ENCODE measurements at regions not wholly inside any gene's neighbourhood (a gene's known extent, or its start where the extent isn't known, plus 50 kb on each side); places are given as distances from the start of the nearest gene placed in this dataset.

DNA sequence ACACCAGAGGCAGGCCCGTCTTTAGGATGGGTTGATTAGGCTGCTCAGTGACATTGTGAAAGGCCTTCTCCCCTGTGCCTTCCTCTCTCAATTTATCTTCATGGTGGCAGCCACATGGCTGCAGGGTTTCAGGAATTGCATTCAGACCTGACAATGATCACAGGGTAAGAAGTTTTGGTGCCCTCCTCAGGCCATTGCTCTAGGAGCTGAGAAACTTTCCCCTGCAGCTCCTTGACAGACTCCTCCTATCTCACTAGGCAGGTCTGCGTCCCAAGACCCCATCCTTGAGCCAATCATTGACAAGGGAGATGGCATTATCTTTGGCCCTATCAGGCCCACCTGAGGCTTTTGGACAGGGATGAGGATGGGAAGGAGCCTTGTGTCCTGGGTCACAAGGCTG lies 57.4 kb upstream of the ANO4 start:
- H3K36me3 Mint-ChIP-seq = no peaks in the 10 kb centered on the region
- no peak for DNase-seq
- no peak overlapping the region for H2AFZ ChIP-seq (ENCODE audit: insufficient read depth, low read depth, low read length, poor library complexity, severe bottlenecking)
- WGBS (ENCODE audit: insufficient coverage) = no CpG with 5 or more reads among the region's 2 CpGs
- H3K27ac Mint-ChIP-seq = no peak overlapping the region
- no peaks in the 10 kb centered on the region for H3K79me2 ChIP-seq (ENCODE audit: insufficient read depth, low read length)
- TF ChIP-seq, protein P1, sequence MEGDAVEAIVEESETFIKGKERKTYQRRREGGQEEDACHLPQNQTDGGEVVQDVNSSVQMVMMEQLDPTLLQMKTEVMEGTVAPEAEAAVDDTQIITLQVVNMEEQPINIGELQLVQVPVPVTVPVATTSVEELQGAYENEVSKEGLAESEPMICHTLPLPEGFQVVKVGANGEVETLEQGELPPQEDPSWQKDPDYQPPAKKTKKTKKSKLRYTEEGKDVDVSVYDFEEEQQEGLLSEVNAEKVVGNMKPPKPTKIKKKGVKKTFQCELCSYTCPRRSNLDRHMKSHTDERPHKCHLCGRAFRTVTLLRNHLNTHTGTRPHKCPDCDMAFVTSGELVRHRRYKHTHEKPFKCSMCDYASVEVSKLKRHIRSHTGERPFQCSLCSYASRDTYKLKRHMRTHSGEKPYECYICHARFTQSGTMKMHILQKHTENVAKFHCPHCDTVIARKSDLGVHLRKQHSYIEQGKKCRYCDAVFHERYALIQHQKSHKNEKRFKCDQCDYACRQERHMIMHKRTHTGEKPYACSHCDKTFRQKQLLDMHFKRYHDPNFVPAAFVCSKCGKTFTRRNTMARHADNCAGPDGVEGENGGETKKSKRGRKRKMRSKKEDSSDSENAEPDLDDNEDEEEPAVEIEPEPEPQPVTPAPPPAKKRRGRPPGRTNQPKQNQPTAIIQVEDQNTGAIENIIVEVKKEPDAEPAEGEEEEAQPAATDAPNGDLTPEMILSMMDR (IDR thresholded peaks at IDR 0.05) = no peak
- no peak overlapping the region for H3K4me3 ChIP-seq (replicated peaks in 1 of 3; ENCODE audit: low read depth in 2 of 3, low read length in 3 of 3)
- no peaks in the 10 kb centered on the region for H3K9me3 Mint-ChIP-seq
- H3K27me3 Mint-ChIP-seq (ENCODE audit: low read depth in 3 of 3) = peaks cover 0 to 19% (median 6%) of the 10 kb centered on the region in 3 donors
- no peaks in the 10 kb centered on the region for H3K9me3 ChIP-seq (replicated peaks in 1 of 2; ENCODE audit: control insufficient read depth in 1 of 2, insufficient read depth in 1 of 2, low read length in 2 of 2)
- no peaks in the 10 kb centered on the region for H3K4me1 ChIP-seq (ENCODE audit: control insufficient read depth in 1 of 2, insufficient read depth in 2 of 2, low read length in 2 of 2)
- no peak overlapping the region for H3K27ac ChIP-seq (ENCODE audit: low read depth in 1 of 2, low read length in 2 of 2)
- H4K20me1 ChIP-seq (ENCODE audit: insufficient read depth, low read length) = no peaks in the 10 kb centered on the region
- intact Hi-C loops (cut with micrococcal nuclease) = no loop called here
- H3K4me3 Mint-ChIP-seq = no peak overlapping the region
- no peaks in the 10 kb centered on the region for H3K36me3 ChIP-seq (replicated peaks in 1 of 2; ENCODE audit: control insufficient read depth in 1 of 2, insufficient read depth in 2 of 2, low read length in 2 of 2)
- H3K4me2 ChIP-seq (replicated peaks; ENCODE audit: extremely low read depth, low read length, poor library complexity, severe bottlenecking) = no peak overlapping the region
- no peaks in the 10 kb centered on the region for H3K27me3 ChIP-seq (ENCODE audit: control insufficient read depth in 2 of 2, insufficient read depth in 2 of 2, low read length in 2 of 2)
- no peaks in the 10 kb centered on the region for H3K4me1 Mint-ChIP-seq
- no peak overlapping the region for H3K9ac ChIP-seq (ENCODE audit: insufficient read depth, low read length, poor library complexity, severe bottlenecking)

DNA sequence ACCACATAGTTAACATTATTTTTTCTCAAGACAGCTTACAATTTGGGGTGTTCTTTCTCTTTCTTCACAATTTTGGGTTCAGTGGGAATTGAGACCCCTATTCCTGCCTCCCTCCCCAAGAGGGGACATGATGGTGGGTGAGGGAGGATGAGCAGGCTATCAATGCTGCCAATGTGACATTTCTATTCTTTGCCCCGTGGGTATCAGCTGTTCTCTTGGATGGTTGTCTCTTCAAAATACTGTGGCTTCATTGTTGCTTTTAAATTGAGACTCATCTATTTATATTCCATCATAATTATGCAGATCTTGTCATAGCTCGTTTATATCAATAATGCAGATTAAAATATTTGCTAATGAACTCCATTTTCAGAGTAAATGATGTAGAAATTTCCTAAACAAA lies 56.5 kb upstream of the ANO4 start:
- no peak overlapping the region for H2AFZ ChIP-seq (ENCODE audit: insufficient read depth, low read depth, low read length, poor library complexity, severe bottlenecking)
- H4K20me1 ChIP-seq (ENCODE audit: insufficient read depth, low read length) = no peaks in the 10 kb centered on the region
- no peaks in the 10 kb centered on the region for H3K4me1 ChIP-seq (ENCODE audit: control insufficient read depth in 1 of 2, insufficient read depth in 2 of 2, low read length in 2 of 2)
- DNase-seq = no peak
- Mint-ChIP-seq H3K27ac (no peak overlapping the region), H3K4me1 (no peaks in the 10 kb centered on the region), H3K9me3 (no peaks in the 10 kb centered on the region), H3K4me3 (peak overlapping the region in 1 of 2 donors; percentile 8), H3K27me3 (ENCODE audit: low read depth in 3 of 3) (peaks cover 0 to 13% (median 3%) of the 10 kb centered on the region in 3 donors), H3K36me3 (no peaks in the 10 kb centered on the region)
- WGBS (ENCODE audit: insufficient coverage) = 80% methylated on average over 1 of the region's 2 CpGs
- H3K9ac ChIP-seq (ENCODE audit: insufficient read depth, low read length, poor library complexity, severe bottlenecking) = no peak overlapping the region
- no peak overlapping the region for H3K27ac ChIP-seq (ENCODE audit: low read depth in 1 of 2, low read length in 2 of 2)
- H3K4me3 ChIP-seq (replicated peaks in 1 of 3; ENCODE audit: low read depth in 2 of 3, low read length in 3 of 3) = no peak overlapping the region
- H3K9me3 ChIP-seq (replicated peaks in 1 of 2; ENCODE audit: control insufficient read depth in 1 of 2, insufficient read depth in 1 of 2, low read length in 2 of 2) = no peaks in the 10 kb centered on the region
- intact Hi-C loops (cut with micrococcal nuclease) = no loop called here
- no peaks in the 10 kb centered on the region for H3K79me2 ChIP-seq (ENCODE audit: insufficient read depth, low read length)
- TF ChIP-seq, protein P1 (IDR thresholded peaks at IDR 0.05) = no peak
- no peaks in the 10 kb centered on the region for H3K36me3 ChIP-seq (replicated peaks in 1 of 2; ENCODE audit: control insufficient read depth in 1 of 2, insufficient read depth in 2 of 2, low read length in 2 of 2)
- H3K27me3 ChIP-seq (ENCODE audit: control insufficient read depth in 2 of 2, insufficient read depth in 2 of 2, low read length in 2 of 2) = no peaks in the 10 kb centered on the region
- no peak overlapping the region for H3K4me2 ChIP-seq (replicated peaks; ENCODE audit: extremely low read depth, low read length, poor library complexity, severe bottlenecking)
